ENCODE measurements at regions not wholly inside any gene's neighbourhood (a gene's known extent, or its start where the extent isn't known, plus 50 kb on each side); places are given as distances from the start of the nearest gene placed in this dataset.

GRCh38 chr4:135804785-135805184, 1603.2 kb upstream of the PABPC4L start:
- in situ Hi-C loops (cut with MboI) (no loop called here), intact Hi-C loops (cut with micrococcal nuclease; ENCODE audit: unreplicated experiment) (no loop called here)
- TF ChIP-seq NFIC (IDR thresholded peaks at IDR 0.05; ENCODE audit: low read depth, low read length), result no peak
- TF ChIP-seq, protein P1, sequence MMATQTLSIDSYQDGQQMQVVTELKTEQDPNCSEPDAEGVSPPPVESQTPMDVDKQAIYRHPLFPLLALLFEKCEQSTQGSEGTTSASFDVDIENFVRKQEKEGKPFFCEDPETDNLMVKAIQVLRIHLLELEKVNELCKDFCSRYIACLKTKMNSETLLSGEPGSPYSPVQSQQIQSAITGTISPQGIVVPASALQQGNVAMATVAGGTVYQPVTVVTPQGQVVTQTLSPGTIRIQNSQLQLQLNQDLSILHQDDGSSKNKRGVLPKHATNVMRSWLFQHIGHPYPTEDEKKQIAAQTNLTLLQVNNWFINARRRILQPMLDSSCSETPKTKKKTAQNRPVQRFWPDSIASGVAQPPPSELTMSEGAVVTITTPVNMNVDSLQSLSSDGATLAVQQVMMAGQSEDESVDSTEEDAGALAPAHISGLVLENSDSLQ (IDR thresholded peaks at IDR 0.05), result no peak
- no peak for TF ChIP-seq NFXL1 (IDR thresholded peaks at IDR 0.05; ENCODE audit: borderline replicate concordance)
- TF ChIP-seq HDAC6 (IDR thresholded peaks at IDR 0.05; ENCODE audit: unreplicated experiment), result no peak
- no peak for TF ChIP-seq TCF7 (IDR thresholded peaks at IDR 0.05; ENCODE audit: borderline replicate concordance)
- no peak for TF ChIP-seq POLR2AphosphoS5 (IDR thresholded peaks at IDR 0.05; ENCODE audit: low read length)
- TF ChIP-seq BACH1 (IDR thresholded peaks at IDR 0.05; ENCODE audit: borderline replicate concordance), result no peak
- no peak for TF ChIP-seq NR2C1 (IDR thresholded peaks at IDR 0.05)
- TF ChIP-seq BCL11A (IDR thresholded peaks at IDR 0.05; ENCODE audit: low read depth, low read length), result no peak
- no peak for TF ChIP-seq MTA2 (IDR thresholded peaks at IDR 0.05; ENCODE audit: low read depth)
- TF ChIP-seq CHD4 (IDR thresholded peaks at IDR 0.05), result no peak
- no peak for TF ChIP-seq FOXM1 (IDR thresholded peaks at IDR 0.05; ENCODE audit: low read depth, low read length)
- TF ChIP-seq KDM1A (IDR thresholded peaks at IDR 0.05; ENCODE audit: borderline replicate concordance), result no peak
- no peak for TF ChIP-seq SMC3 (IDR thresholded peaks at IDR 0.05; ENCODE audit: borderline replicate concordance, low read length)
- ChIA-PET CTCF (no interaction called here), RAD21 (ENCODE audit: unreplicated experiment) (no interaction called here), SMC1A (ENCODE audit: uncharacterized antibody, unreplicated experiment) (no interaction called here), POLR2A (no interaction called here)
- no peaks in the 10 kb centered on the region for H3K79me2 ChIP-seq (ENCODE audit: control insufficient read depth, insufficient read depth, low read length)
- no peak overlapping the region for H3K4me2 ChIP-seq (ENCODE audit: control insufficient read depth, insufficient read depth)
- DNase-seq (ENCODE audit: low read depth, low spot score), result no peak
- 24% methylated on average over 3 of the region's 3 CpGs for WGBS (ENCODE audit: insufficient coverage, insufficient replicate concordance, low lambda C conversion rate, missing lambda C conversion rate)
- H4K20me1 ChIP-seq (ENCODE audit: control insufficient read depth, insufficient read depth), result no peaks in the 10 kb centered on the region
- no peaks in the 10 kb centered on the region for H3K4me1 ChIP-seq (ENCODE audit: control insufficient read depth, insufficient read depth, low read length)
- H3K9ac ChIP-seq (ENCODE audit: control insufficient read depth, insufficient read depth, low read length), result no peak overlapping the region
- H3K27me3 ChIP-seq (replicated peaks in 1 of 2; ENCODE audit: control insufficient read depth in 2 of 2, insufficient read depth in 2 of 2, low read length in 1 of 2), result no peaks in the 10 kb centered on the region
- ATAC-seq, result no peak
- no peak overlapping the region for H2AFZ ChIP-seq (ENCODE audit: control insufficient read depth, low read depth, low read length)
- no peak overlapping the region for H3K27ac ChIP-seq (ENCODE audit: control insufficient read depth, insufficient read depth)
- H3K36me3 ChIP-seq (ENCODE audit: control insufficient read depth in 2 of 2, insufficient read depth in 2 of 2, low read length in 1 of 2), result no peaks in the 10 kb centered on the region
- H3K4me3 ChIP-seq, result no peak overlapping the region
- no peaks in the 10 kb centered on the region for H3K9me3 ChIP-seq (replicated peaks; ENCODE audit: control insufficient read depth, insufficient read depth, low read length)
- BruUV-seq (replicated peaks), result no TSS peak
- FAIRE-seq, result no peak
